ENCODE measurements at regions not wholly inside any gene's neighbourhood (a gene's known extent, or its start where the extent isn't known, plus 50 kb on each side); places are given as distances from the start of the nearest gene placed in this dataset.
"Not testable (repeated sequence)": the region's sequence is repeated elsewhere in the genome, so short reads cannot be mapped to it uniquely, and the experiment has no call there.

DNA sequence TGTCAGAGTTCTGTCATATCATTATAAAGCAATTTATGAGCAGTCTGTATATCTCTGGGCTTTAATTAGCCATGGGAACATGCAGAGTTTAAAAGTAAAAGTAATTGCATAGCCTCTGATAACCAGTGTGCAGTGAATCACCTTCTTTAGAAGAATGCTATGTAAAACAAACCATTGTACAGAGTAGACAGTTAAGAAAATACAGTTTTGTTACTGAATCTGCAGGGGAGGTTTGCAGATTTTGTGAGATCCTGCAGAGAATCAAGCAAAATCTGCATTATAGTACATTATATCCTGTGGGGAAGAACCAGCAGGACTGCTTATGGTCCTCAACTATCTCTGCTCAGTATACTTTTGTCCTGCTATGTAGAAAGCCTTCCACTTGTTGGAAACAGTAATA, 396.2 kb upstream of the NAALADL2 start:
- no peak for DNase-seq

DNA sequence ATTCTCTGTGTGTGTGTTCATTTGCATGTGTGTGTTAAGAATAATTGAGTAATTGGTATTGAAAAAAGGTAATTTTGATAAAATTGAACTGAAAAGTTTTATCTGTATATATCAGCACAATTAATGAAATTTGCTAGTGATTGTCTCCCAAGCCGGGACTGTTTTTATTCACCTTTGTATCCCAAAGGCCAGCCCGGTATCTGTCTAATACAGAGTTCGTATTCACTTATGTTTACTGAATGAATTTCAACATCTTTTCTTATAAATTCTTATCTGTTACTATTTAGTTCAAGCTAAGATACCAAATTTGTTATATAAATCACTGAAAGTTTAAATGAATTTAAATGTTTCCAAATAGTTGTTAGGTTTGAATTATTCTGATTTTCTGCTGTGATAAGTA, 394.0 kb upstream of the NAALADL2 start:
- no peak for DNase-seq

DNA sequence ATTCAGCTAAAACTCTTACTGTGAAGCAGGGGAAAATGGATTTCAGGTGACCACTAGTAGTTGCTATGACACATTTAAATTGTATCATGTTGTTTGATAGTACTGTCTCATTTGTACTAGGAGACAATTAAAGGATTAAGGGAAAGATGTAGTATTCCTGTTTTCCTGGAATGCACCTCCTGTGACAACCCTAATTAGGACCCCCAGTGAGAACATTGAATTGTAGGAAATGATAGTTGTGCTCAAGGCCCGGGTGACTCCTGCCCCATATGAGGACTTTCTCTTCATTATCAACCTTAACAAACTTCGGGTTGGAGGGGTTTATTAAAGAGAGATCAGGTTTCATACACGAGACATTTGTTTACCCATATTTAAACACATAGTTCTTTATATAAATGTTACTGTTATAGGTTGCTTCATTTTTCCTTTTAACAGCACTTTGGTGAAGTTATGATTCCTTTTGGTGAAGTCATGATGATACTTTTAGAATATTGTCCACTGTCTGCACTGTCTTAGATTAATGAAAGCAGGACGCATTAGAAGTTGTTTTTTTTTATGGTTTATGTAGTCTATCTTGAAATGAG, 392.6 kb upstream of the NAALADL2 start:
- DNase-seq, result no peak

DNA sequence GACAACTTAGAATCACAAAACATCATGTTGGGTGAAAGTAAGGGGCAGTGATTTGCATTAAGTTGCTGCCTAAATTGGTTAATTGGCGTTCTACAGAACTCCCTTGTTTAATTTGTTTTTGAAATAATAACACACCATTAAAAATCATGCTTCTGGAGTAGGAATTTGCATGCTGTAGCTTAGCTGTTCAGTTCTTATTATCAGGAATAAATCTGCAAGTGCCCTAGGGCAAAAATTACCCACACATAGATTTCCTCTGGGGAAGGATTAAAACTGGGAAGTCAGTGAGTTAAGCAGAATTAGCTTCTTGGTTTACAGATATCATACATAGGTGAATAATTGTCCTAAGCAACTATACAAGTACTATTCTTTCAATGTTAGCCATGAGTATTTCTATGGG, 381.6 kb upstream of the NAALADL2 start:
- no peak for DNase-seq

DNA sequence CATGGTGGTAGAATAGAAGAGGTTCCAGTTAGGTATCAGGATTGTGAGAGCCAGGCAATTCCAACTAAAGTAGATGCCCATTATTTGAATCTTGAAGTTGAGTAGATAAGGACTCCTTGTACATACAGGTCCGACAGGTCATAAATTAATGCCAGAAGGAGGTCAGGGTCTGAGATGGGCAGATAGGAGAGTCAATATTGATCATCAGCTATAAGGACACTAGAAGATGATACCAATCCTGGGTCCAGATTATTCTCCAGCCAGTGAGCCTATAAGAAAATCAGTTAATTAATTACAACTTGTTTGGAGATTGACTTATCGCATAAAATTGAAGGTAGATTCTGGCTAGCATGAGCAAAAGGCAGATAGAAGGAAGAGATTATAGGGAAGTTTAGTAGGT, 378.4 kb upstream of the NAALADL2 start:
- DNase-seq, result no peak

DNA sequence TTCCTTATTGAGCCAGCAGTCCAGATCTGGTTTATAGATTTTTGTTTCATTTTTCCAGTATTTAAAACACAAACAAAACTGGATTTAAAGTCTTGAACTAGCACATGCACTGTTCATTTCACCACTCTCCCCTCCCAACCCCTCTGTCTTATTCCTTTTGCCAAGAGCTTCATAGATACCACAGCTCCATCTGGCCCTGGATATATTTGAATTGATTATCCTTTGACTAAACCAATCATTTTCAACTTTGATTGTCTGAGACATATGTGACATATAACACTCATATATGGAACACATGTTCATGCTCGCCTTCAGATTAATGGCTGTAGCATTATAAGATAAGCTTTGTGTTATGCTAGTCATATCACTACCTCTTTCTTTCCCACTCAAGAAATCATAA, 376.6 kb upstream of the NAALADL2 start:
- DNase-seq, result no peak

DNA sequence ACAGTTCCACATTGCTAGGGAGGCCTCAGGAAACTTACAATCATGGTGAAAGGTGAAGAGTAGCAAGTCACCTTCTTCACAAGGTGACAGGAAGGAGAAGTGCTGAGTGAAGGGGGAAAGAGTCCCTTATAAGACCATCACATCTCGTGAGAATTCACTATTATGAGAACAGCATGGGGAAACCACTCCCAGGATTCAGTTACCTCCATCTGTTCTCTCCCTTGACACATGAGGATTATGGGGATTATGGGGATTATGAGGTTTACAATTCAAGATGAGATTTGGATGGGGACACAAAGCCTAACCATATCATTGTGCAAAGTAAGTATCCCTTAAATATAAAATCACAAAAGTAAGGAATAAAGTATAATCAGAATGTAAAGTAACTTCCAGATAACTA, 375.9 kb upstream of the NAALADL2 start:
- no peak for DNase-seq

DNA sequence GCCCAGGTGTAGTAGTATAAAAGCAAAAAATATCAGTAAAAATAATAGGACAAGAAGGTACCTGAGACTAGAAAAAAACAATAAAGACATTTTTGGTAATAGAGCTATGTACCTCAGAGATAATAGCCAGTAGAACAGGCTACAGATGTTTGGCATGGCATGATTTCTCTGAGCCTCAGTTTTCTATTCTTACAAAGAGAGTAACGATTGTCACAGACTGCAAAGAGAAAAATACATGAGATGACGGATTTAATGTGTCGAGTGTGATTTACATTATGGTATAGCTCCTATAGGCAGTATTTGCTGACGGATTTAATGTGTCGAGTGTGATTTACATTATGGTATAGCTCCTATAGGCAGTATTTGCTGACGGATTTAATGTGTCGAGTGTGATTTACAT, 375.3 kb upstream of the NAALADL2 start:
- not testable (repeated sequence) for DNase-seq

DNA sequence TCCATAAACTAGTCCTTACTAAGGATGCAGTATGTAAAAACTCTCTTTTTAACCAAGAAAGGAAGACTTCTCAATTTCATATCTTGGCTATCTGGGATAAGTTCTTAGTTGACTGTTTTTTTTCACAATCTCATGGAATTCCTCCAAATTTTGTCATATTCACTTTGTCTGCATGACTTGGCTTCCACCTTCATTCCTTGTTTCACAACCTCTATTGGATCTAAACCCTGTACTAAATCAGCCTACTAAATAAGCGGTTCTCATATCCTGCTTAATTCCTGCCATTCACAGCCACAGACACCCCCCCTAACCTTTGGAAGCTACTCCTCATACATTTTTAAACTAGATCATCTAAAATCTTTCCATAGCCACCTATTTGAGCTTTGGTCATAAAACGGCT, 370.6 kb upstream of the NAALADL2 start:
- DNase-seq, result no peak

DNA sequence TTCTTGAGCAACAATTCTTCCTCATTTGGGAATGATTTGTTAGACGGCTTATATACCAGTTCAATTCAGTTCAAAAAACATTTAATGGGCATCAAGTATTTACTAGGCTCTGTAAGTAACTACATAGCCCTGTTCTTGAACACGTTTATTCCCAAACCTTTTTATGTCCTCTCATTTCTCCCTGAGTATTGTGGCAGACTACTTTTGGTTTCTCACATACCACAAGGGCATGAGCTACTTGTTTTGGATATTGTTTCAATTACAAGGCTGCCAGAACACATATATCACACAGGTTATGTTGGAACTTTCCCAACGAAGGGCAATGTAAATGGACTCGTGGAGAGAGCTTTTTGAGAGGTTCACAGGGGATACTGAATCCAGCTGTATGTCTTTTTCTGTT, 363.8 kb upstream of the NAALADL2 start:
- DNase-seq, result no peak

DNA sequence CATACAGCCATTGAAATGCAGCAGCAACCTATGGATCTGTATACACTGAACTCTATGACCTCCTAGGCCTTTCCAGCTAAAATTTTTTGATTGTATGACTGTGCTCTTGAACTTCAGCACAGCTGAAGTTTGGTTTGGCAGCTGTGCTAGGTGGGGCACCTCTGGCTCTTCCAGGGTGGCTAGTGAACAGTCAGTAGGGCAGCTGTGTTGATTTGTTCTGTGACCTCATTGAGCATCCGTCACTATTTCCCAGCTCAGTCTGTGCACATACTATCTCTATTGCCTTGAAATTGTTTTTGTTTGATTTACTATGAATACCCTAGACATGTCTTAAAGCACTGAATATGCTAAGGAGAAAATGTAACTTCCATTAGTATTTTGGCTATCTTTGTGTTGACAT, 363.2 kb upstream of the NAALADL2 start:
- DNase-seq, result no peak

DNA sequence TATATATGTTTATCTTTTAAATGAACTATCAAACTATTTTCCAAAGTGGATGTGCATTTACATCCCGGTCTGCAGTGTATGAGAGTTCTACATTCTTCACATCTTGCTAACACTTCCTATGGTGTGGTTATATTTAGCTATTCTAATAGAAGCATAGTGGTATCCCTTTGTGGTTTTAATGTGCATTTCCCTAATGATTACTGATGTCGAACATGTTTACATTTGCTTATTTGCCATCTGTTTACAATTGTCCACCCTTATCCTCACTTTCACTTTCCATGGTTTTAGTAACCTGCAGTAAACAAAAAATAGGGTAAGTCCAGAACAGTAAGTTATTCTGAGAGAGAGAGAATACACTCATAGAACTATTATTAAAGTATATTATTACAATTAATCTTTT, 360.5 kb upstream of the NAALADL2 start:
- DNase-seq, result no peak

DNA sequence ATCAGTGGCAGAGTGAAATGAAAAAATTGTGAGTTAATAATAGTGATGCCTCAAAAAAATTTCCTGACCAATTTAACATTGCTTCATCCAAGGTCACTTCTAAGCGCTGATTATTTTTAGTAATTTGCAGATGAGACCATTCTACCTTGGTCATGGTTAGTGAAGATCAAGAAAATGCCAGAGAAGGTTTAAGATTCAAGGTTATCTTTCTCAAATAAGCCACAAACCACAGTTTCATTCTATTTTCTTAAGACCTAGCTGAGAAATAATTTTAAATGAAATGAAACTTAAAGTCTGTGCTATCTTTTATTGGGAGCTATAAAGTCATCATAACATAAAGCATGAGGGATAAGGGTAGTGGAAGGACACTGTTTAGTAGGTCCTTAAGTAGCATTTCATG, 353.9 kb upstream of the NAALADL2 start:
- DNase-seq, result no peak

DNA sequence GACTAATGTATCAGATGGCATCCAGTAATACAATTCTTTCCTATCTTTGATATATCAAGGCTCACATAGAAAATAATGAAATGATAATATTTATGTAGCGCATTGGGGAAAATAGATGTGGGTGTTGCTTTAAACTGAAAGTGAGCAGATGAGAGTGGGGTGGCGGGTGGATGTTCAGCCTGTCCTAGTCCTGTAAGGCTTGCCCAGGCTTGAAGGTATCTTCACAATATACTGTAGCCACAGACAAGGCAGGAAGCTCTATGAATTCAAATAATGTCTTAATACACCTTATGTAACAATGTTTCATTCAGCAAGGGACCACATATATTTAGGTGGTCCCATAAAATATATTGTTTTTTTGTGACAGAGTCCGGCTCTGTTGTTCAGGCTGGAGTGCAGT, 334.9 kb upstream of the NAALADL2 start:
- DNase-seq, result no peak

DNA sequence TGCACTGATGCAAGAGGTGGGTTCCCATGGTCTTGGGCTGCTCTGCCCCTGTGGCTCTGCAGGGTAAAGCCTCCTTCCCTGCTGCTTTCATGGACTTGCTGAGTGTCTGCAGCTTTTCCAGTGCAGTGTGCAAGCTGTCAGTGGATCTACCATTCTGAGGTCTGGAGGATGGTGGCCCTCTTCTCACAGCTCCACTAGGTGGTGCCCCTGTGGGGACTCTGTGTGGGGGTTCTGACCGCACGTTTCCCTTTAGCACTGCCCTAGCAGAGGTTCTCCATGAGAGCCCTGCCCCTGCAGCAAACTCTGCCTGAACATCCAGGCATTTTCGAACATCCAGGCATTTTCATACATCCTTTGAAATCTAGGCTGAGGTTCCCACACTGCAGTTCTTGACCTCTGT, 329.8 kb upstream of the NAALADL2 start:
- DNase-seq, result no peak

DNA sequence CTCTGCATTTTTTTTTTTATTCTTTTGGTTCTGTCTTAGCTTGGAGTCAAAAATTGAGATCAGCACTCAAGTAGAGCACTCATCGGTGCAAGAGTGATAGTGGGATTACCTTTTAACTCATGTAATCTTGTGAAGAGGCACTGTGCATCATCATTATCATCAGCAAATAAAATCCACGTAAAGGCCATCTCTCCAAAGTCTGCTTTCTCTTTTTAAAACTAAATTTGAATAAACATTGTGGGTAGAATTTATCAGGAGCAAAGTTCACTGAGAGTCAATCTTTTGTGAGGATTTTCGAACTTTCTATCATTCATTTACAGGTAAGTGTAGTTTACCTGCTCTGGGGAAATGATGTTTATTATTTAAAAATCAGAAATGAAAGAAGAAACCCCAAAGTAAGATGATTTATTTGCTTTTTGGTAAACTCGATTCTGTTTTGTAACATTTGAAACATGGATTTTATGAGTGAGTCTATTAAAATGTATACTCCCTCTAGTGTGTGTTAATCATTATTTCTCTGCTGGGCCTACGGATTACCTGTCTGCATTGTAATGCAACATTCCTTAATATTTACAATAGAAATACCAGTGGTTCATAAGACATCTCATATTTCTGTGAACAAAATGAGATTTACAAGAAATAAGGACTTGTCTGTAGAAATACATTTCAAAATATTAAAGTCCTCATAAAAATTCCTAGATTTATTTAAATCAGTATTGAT, 327.7 kb upstream of the NAALADL2 start:
- DNase-seq, result no peak

DNA sequence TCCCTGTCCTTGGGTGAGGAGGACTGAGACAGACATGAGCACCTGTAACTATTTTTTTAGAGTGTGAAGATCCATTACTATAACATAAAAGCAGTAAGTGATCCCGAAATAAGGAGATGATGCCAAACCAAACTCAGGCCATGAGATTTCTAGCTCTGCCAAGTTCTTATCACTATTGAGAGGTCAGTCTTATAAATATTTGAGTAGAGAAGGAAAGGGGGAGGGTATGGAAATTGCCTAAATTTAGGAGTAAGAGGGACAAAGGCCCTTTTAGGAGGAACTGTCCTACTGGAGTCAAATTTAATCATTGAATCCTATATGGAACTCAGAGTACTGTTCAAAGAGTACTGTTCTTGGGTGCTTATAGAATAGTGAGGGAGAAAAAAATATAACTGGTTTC, 326.9 kb upstream of the NAALADL2 start:
- DNase-seq, result no peak

DNA sequence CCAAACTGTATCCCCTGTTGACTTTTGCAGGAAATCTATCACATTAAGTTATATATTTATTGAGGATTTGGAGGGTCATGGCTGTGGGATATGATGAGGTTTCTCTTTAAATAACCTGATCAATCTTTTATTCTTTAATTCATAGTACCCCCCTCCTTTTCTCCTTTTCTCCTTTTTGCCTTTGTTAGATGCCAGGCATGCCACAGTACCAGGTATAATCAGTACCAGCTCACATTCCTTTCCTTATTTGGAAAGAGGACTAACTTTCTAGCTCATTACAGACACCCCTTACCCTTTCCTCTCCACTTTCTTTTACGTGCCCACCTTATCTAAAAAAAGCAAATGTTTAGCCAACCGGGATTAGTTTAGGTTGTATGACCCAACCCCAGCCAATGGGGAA, 326.4 kb upstream of the NAALADL2 start:
- no peak for DNase-seq

DNA sequence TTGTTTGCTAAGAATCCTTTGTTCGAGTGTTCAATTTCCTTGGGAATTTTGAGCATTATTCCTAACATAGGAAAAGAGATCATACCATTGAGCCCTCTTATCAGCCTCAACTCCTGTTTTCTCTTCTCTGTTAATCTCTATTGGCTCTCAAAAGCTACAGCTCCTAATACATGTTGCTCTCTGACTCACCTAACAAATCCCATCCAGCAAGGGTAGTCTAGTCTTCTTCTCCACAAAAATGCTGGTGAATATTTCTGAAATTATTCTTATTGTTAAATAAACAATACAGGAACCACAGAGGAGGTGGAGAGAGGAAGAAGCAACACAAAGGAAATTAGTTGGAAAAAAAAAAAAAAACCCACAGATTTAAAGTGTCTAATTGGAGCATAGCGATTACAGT, 325.8 kb upstream of the NAALADL2 start:
- no peak for DNase-seq

DNA sequence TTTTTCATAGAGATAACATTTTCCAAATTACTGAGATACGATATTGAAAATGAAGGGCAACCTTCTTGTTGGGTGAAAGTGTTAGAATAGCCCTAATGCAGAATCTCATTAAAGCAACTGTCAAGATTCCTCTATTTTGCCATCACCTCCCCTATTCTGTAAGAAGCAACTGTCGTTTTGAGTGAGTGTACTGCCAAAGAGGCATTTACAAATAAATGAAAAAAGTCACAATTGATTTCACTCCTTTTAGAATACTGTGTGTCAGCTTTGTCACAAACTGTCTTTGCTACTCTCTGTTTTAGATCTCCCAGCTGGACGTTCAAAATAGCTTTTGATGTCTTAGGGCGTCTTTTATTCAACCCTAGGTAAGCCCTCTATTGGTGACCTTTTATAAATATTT, 322.8 kb upstream of the NAALADL2 start:
- DNase-seq, result no peak

DNA sequence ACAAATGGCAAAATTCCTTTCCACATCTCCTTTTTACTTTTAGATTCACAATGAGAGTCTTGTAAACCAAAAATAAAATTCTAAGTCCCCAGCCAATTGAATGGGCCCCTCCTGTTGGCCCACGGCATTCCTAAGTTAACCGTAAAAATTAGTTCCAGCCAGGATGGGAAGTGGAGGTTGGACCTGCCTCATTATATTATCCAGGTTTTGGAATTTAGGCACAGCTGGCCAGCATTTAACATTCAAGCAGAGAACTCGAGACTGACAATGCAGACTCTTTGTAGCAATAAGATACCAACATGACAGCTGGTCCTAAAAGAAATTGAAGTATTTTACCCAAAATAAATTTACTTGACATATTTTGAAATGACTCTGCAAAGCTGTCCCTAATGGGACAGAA, 321.0 kb upstream of the NAALADL2 start:
- DNase-seq, result no peak

DNA sequence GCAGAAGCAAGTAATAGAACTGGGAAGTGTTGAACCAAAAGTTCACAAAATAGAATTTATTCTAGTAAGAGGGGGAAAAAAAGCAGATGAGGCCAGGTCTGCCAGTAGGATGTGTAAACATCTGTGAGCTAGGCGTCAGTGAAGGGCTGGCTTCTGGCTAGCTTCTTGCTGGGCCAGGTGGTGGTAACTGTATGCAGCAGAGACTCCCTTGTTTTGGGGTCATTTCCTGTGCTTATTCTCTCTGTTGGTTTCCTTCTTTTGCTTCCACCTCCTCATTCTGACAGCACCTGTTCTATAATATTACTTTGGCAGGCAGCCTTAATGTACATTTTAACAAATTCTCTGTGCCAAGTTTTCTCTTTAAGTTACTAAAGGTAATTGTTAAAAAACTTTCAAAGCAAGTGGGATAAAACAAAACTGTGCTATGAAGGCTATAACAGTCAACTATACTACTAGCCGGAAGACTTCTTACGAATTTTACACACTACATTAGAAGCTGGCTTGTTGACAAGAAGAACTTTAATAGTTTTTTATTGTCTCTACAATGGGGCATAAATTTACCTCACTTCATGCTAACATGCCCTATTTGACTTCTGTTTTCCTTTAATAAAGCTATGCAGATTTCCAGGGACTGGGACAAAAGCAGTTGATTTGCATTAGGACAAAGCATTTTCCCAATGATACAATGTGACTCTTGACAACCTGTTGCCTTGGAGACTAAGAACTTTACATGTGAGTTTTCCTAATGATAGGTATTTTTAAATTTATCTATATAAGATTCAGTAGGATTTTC, 318.8 kb upstream of the NAALADL2 start:
- no peak for DNase-seq

DNA sequence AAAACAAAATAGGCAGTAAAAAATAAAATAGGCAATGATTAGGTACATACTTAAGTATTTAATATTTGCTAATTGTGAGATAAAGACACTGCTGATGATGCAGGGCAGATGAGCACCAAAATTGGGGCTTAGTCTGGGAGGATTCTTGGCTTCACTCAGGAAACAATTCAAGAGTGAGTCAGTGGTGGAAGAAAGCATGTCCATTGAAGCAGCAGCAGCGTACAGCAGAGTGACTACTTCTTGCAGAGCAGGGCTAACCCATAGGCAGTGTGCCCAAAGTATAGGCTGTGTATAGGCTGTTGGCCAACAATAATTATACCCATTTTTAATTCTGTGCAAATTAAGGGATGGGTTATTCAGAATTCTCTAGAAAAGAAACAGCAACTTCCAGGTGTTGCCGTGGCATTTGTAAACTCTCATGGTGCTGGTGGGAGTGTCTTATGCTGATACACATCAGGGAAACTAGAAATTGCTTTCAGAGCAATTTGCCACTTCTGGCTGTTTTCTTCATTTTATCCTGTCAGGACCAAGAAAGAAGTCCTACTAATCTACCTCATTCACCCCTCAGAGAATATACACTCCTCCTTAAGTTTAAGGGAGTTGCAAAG, 317.3 kb upstream of the NAALADL2 start:
- no peak for DNase-seq

All from stimulated activated CD4-positive, alpha-beta T cell treated with anti-CD3 and anti-CD28 coated beads, Interleukin-4, amount 100 ng/mL, for 24 hours (primary cell).